HEK293T (cell line): ENCODE measurements at regions not wholly inside any gene's neighbourhood (a gene's known extent, or its start where the extent isn't known, plus 50 kb on each side); places are given as distances from the start of the nearest gene placed in this dataset.

ENCODE experiments used
- CTCF ChIA-PET: fragments of 350-600 bp; formaldehyde crosslinking; extraction: SDS; loops from one replicate; lab custom pipeline; 2021; ENCODE audit warnings: antibody characterized with exemption, inconsistent platforms; lab: Yijun Ruan, JAX
- POLR2A ChIA-PET: fragments of 350-600 bp; formaldehyde crosslinking; extraction: SDS; loops from one replicate; lab custom pipeline; 2020; ENCODE audit warnings: antibody characterized with exemption, inconsistent platforms; lab: Yijun Ruan, JAX
- DNase-seq: peaks from one replicate; pipeline ENCODE4 v3.0.0; 2012; ENCODE audit warnings: mixed read lengths; ENCODE audit errors: extremely low spot score
- ARNT ChIP-seq: fragments of 450-650 bp; IDR thresholded peaks from 2 replicates; pipeline ENCODE4 v1.6.1; 2017; ENCODE audit warnings: mild to moderate bottlenecking
- BHLHE40 ChIP-seq: fragments of 450-650 bp; IDR thresholded peaks from 2 replicates; pipeline ENCODE4 v1.6.1; 2016; ENCODE audit warnings: mild to moderate bottlenecking, moderate library complexity, borderline replicate concordance
- CTBP1 ChIP-seq: fragments of 450-650 bp; IDR thresholded peaks from 2 replicates; pipeline ENCODE4 v1.6.1; 2016; ENCODE audit warnings: borderline replicate concordance
- ELF4 ChIP-seq: fragments of 450-650 bp; IDR thresholded peaks from 2 replicates; pipeline ENCODE4 v1.6.1; 2017; ENCODE audit warnings: antibody characterized with exemption
- FOXA1 ChIP-seq: fragments of 450-650 bp; IDR thresholded peaks from 2 replicates; pipeline ENCODE4 v1.6.1; 2016; ENCODE audit warnings: mild to moderate bottlenecking
- FOXK2 ChIP-seq: fragments of 450-650 bp; IDR thresholded peaks from 2 replicates; pipeline ENCODE4 v1.6.1; 2016; ENCODE audit warnings: mild to moderate bottlenecking
- FOXM1 ChIP-seq: fragments of 450-650 bp; IDR thresholded peaks from 2 replicates; pipeline ENCODE4 v1.6.1; 2017; ENCODE audit warnings: mild to moderate bottlenecking, borderline replicate concordance
- HDGF ChIP-seq: fragments of 450-650 bp; IDR thresholded peaks from 2 replicates; pipeline ENCODE4 v1.6.1; 2017; ENCODE audit warnings: antibody characterized with exemption, borderline replicate concordance
- L3MBTL2 ChIP-seq: fragments of 450-650 bp; conservative IDR thresholded peaks from 2 replicates; pipeline ENCODE4 v1.6.1; 2016; ENCODE audit warnings: mild to moderate bottlenecking
- LEF1 ChIP-seq: fragments of 450-650 bp; IDR thresholded peaks from 2 replicates; pipeline ENCODE4 v1.6.1; 2017; ENCODE audit warnings: mild to moderate bottlenecking, borderline replicate concordance
- NFRKB ChIP-seq: fragments of 450-650 bp; IDR thresholded peaks from 2 replicates; pipeline ENCODE4 v1.6.1; 2016; ENCODE audit warnings: mild to moderate bottlenecking, moderate library complexity
- PKNOX1 ChIP-seq: fragments of 450-650 bp; IDR thresholded peaks from 2 replicates; pipeline ENCODE4 v1.6.1; 2016
- SP1 ChIP-seq: fragments of 450-650 bp; IDR thresholded peaks from 2 replicates; pipeline ENCODE4 v1.6.1; 2017
- SUZ12 ChIP-seq: fragments of 450-650 bp; IDR thresholded peaks from 2 replicates; pipeline ENCODE4 v1.6.1; 2016; ENCODE audit warnings: mild to moderate bottlenecking
- TARDBP ChIP-seq: fragments of 450-650 bp; IDR thresholded peaks from 2 replicates; pipeline ENCODE4 v1.6.1; 2016
- ZNF384 ChIP-seq: fragments of 450-650 bp; IDR thresholded peaks from 2 replicates; pipeline ENCODE4 v1.6.1; 2016

- ChIA-PET POLR2A (no interaction called here), CTCF (no interaction called here)
- no peak for DNase-seq
- TF ChIP-seq NFRKB (no peak), TARDBP (no peak), SUZ12 (no peak), ARNT (no peak), LEF1 (no peak), FOXA1 (no peak), BHLHE40 (no peak), ELF4 (no peak), CTBP1 (no peak), ZNF384 (no peak), HDGF (no peak)
These were observed 994.9 kb downstream of the REEP3 start for GRCh38 chr10:64515970-64516699.

GRCh38 chr10:64518456-64518855, 997.3 kb downstream of the REEP3 start:
- DNase-seq: no peak
- TF ChIP-seq FOXA1: no peak
- TF ChIP-seq ELF4: no peak
- TF ChIP-seq FOXM1: no peak
- TF ChIP-seq TARDBP: no peak
- no peak for TF ChIP-seq ZNF384
- no peak for TF ChIP-seq SUZ12
- ChIA-PET POLR2A (no interaction called here), CTCF (no interaction called here)

- CTCF ChIA-PET: no interaction called here
- no peak for TF ChIP-seq L3MBTL2
- TF ChIP-seq ZNF384: no peak
- no peak for TF ChIP-seq PKNOX1
- TF ChIP-seq NFRKB: no peak
- no peak for TF ChIP-seq SUZ12
- TF ChIP-seq ELF4: no peak
- TF ChIP-seq FOXK2: no peak
- no peak for DNase-seq
- POLR2A ChIA-PET: no interaction called here
These were observed 998.2 kb downstream of the REEP3 start for GRCh38 chr10:64519427-64519826.

- CTCF ChIA-PET: no interaction called here
These were observed 998.6 kb downstream of the REEP3 start for GRCh38 chr10:64519831-64520230.

DNA sequence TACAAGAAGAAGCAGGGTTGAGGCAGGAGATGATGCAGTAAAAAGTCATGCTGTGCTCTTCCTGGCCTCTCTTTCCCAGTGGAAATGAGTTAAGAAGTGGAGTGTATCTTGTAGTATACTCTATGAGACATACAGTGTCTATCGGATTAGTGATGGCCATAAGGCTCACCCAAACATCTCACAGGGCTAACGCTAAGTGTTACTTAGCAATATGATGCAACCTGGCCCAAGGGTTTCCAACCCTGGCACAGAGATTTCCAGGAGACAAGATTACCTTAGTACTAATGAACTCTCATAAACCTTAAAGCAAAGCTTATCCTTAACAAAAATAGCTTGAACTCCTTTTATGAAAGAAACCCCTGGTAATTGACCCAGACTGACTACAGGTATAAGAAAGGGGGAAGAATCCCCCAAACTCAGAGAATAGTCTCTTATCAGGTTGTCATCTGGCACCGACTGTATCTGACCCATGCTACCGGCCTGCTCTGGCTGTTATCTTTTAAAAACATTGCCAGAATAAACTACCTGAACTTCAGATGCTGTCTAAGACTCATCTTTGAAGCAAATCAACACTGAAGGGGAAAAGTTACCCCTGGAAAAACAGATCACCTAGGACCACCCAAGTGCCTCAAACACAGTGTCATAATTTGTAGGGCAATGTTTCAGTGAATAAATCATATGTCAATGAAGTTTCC, 1002.0 kb downstream of the REEP3 start:
- no peak for DNase-seq
- CTCF ChIA-PET: no interaction called here

More at GRCh38 chr10:64519831-64520230, 998.6 kb downstream of the REEP3 start:
- TF ChIP-seq BHLHE40: no peak
- no peak for TF ChIP-seq HDGF
- TF ChIP-seq FOXA1: no peak
- no peak for TF ChIP-seq LEF1
- TF ChIP-seq L3MBTL2: no peak
- no peak for TF ChIP-seq ARNT
- no peak for DNase-seq
- POLR2A ChIA-PET: no interaction called here

GRCh38 chr10:64528294-64529002, 1007.2 kb downstream of the REEP3 start:
- no peak for DNase-seq
- POLR2A ChIA-PET: no interaction called here
- CTCF ChIA-PET: no interaction called here
- TF ChIP-seq PKNOX1 (no peak), FOXK2 (no peak), ELF4 (no peak), HDGF (no peak), SP1 (no peak), CTBP1 (no peak), ZNF384 (no peak), FOXA1 (no peak), FOXM1 (no peak), NFRKB (no peak), LEF1 (no peak), SUZ12 (no peak), BHLHE40 (no peak), L3MBTL2 (no peak), TARDBP (no peak)

More for the DNA sequence above, 1002.0 kb downstream of the REEP3 start:
- TF ChIP-seq ARNT: no peak
- TF ChIP-seq CTBP1: no peak
- no peak for TF ChIP-seq BHLHE40
- TF ChIP-seq FOXA1: no peak
- no peak for TF ChIP-seq TARDBP
- TF ChIP-seq SP1: no peak
- TF ChIP-seq ZNF384: no peak
- no peak for TF ChIP-seq HDGF
- TF ChIP-seq SUZ12: no peak
- no peak for TF ChIP-seq PKNOX1
- TF ChIP-seq FOXM1: no peak
- no peak for TF ChIP-seq LEF1
- TF ChIP-seq L3MBTL2: no peak
- no peak for TF ChIP-seq NFRKB
- no peak for TF ChIP-seq FOXK2
- POLR2A ChIA-PET: no interaction called here
